ENCODE measurements at regions not wholly inside any gene's neighbourhood (a gene's known extent, or its start where the extent isn't known, plus 50 kb on each side); places are given as distances from the start of the nearest gene placed in this dataset.

GRCh38 chr6:100262086-100262485 lies 202.6 kb downstream of the SIM1 start:
- TF ChIP-seq, protein P1, sequence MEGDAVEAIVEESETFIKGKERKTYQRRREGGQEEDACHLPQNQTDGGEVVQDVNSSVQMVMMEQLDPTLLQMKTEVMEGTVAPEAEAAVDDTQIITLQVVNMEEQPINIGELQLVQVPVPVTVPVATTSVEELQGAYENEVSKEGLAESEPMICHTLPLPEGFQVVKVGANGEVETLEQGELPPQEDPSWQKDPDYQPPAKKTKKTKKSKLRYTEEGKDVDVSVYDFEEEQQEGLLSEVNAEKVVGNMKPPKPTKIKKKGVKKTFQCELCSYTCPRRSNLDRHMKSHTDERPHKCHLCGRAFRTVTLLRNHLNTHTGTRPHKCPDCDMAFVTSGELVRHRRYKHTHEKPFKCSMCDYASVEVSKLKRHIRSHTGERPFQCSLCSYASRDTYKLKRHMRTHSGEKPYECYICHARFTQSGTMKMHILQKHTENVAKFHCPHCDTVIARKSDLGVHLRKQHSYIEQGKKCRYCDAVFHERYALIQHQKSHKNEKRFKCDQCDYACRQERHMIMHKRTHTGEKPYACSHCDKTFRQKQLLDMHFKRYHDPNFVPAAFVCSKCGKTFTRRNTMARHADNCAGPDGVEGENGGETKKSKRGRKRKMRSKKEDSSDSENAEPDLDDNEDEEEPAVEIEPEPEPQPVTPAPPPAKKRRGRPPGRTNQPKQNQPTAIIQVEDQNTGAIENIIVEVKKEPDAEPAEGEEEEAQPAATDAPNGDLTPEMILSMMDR (conservative IDR thresholded peaks at IDR 0.05), result no peak
- TF ChIP-seq ZFX (IDR thresholded peaks at IDR 0.05), result no peak
